NCI-H1417 (cell line): ENCODE measurements at regions not wholly inside any gene's neighbourhood (a gene's known extent, or its start where the extent isn't known, plus 50 kb on each side); places are given as distances from the start of the nearest gene placed in this dataset.

ENCODE experiments used
- DNase-seq, 3 experiments: peaks; one replicate each; lab custom pipeline; 2025; lab: John Stamatoyannopoulos, UW

GRCh38 chr9:119003882-119004617 lies 365.2 kb downstream of the BRINP1 start:
- DNase-seq: no peak

GRCh38 chr9:119004618-119004990 lies 364.6 kb downstream of the BRINP1 start:
- no peak for DNase-seq

- DNase-seq: no peak
Observed at GRCh38 chr9:119005162-119005561, 364.1 kb downstream of the BRINP1 start.

- DNase-seq: peak in 1 of 3 experiments; percentile 44
Observed at GRCh38 chr9:119009249-119009648, 360.0 kb downstream of the BRINP1 start.

GRCh38 chr9:119020284-119020683 lies 349.0 kb downstream of the BRINP1 start:
- no peak for DNase-seq

- DNase-seq: peak in 1 of 3 experiments; percentile 24
Observed at GRCh38 chr9:119020730-119021333, 348.4 kb downstream of the BRINP1 start.

GRCh38 chr9:119026120-119026519 lies 343.1 kb downstream of the BRINP1 start:
- peak in 1 of 3 experiments; percentile 22 for DNase-seq

GRCh38 chr9:119027901-119028699 lies 341.1 kb downstream of the BRINP1 start:
- DNase-seq: no peak

GRCh38 chr9:119029886-119030285 lies 339.3 kb downstream of the BRINP1 start:
- DNase-seq: no peak

- DNase-seq: no peak
Observed at GRCh38 chr9:119033596-119033995, 335.6 kb downstream of the BRINP1 start.

GRCh38 chr9:119036969-119037368 lies 332.3 kb downstream of the BRINP1 start:
- DNase-seq: no peak

GRCh38 chr9:119043996-119044395 lies 325.2 kb downstream of the BRINP1 start:
- no peak for DNase-seq

GRCh38 chr9:119044806-119045205 lies 324.4 kb downstream of the BRINP1 start:
- DNase-seq: no peak

- DNase-seq: peak in 1 of 3 experiments; percentile 22
Observed at GRCh38 chr9:119047513-119048307, 321.5 kb downstream of the BRINP1 start.

- DNase-seq: no peak
Observed at GRCh38 chr9:119050281-119050680, 319.0 kb downstream of the BRINP1 start.

- DNase-seq: no peak
Observed at GRCh38 chr9:119052339-119053030, 316.8 kb downstream of the BRINP1 start.

GRCh38 chr9:119053070-119053469 lies 316.2 kb downstream of the BRINP1 start:
- DNase-seq: no peak

GRCh38 chr9:119060629-119061385 lies 308.4 kb downstream of the BRINP1 start:
- no peak for DNase-seq

GRCh38 chr9:119071636-119072035 lies 297.6 kb downstream of the BRINP1 start:
- peak in 1 of 3 experiments; percentile 57 for DNase-seq

GRCh38 chr9:119074017-119074416 lies 295.2 kb downstream of the BRINP1 start:
- DNase-seq: peak in 1 of 3 experiments; percentile 12

- DNase-seq: peak in 2 of 3 experiments; percentile 34 to 74
Observed at GRCh38 chr9:119078015-119078414, 291.2 kb downstream of the BRINP1 start.
